Adrenal gland (tissue), 9 donors: ENCODE measurements at regions not wholly inside any gene's neighbourhood (a gene's known extent, or its start where the extent isn't known, plus 50 kb on each side); places are given as distances from the start of the nearest gene placed in this dataset.

Source experiments
- DNase-seq, 7 donors: peaks; one replicate each; pipeline ENCODE4 v3.0.0-alpha.2; 2019 to 2020
- H3K27ac ChIP-seq, 5 donors: fragments of 200-600 bp; sonication (generic) in 4 of 5; 1 replicate in 3 of 5; 2 replicates in 2 of 5; pipeline versions ENCODE4 v1.5.1 to v1.8.0; 2016 to 2020; ENCODE audit warnings: mild to moderate bottlenecking in 1 of 5
- H3K27me3 ChIP-seq: fragments of 200-600 bp; 2 replicates; pipeline ENCODE4 v1.8.0; 2021
- H3K36me3 ChIP-seq, 2 donors: fragments of 200-600 bp; replicated peaks in 1 of 2; 1 replicate in 1 of 2; 2 replicates in 1 of 2; pipeline versions ENCODE4 v1.5.1 to v1.8.0; 2018 to 2022
- H3K4me1 ChIP-seq, 2 donors: fragments of 200-600 bp; replicated peaks in 1 of 2; 1 replicate in 1 of 2; 2 replicates in 1 of 2; pipeline versions ENCODE4 v1.5.1 to v1.8.0; 2018 to 2021
- H3K4me3 ChIP-seq, 4 donors: fragments of 200-600 bp; sonication (generic) in 3 of 4; one replicate each; pipeline ENCODE4 v1.5.1; 2016 to 2018
- H3K9me3 ChIP-seq, 3 donors: fragments of 200-600 bp; sonication (generic) in 1 of 3; replicated peaks in 1 of 3; 1 replicate in 2 of 3; 2 replicates in 1 of 3; pipeline versions ENCODE4 v1.5.1 to v1.8.0; 2016 to 2021
- POLR2A ChIP-seq, 2 donors: fragments of 450-650 bp; IDR thresholded peaks; one replicate each; pipeline ENCODE4 v1.6.1; 2017; ENCODE audit warnings: antibody characterized with exemption in 2 of 2, mild to moderate bottlenecking in 2 of 2, moderate library complexity in 1 of 2
- WGBS, 4 donors: extraction: QIAGEN DNeasy Blood & Tissue Kit in 2 of 4; methylation state at CpG; one replicate each; pipeline versions ENCODE4 v1.1.5 to v1.1.7; 2013 to 2017; 5-methylcytosine and 5-hydroxymethylcytosine counted together
- intact Hi-C, 2 donors: fragments of 100-400 bp; cut with DNase I; formaldehyde crosslinking; loops; one replicate each; pipeline versions ENCODE4 v1.14.1 to v1.15.0; 2022 to 2023
- TF ChIP-seq, protein P1 (sequence below), 6 experiments: fragments of 450-650 bp in 4 of 6; fragments of 200-600 bp in 2 of 6; sonication (generic) in 1 of 6; IDR thresholded peaks; 1 replicate in 5 of 6; 2 replicates in 1 of 6; pipeline versions ENCODE4 v1.5.1 to v1.8.0; 2016 to 2021; ENCODE audit warnings: antibody characterized with exemption in 6 of 6, mild to moderate bottlenecking in 2 of 6, moderate library complexity in 1 of 6
- donor health status: healthy with polysubstance abuse.
- donor health status: Bipolar disorder and iron deficiency.
- donor health status: DM: yes; HTN: yes; CAD: no.
- donor health status: DM: no; HTN: no; CAD: no.
- donor health status: DM: no; HTN: no; CAD: no.

DNA sequence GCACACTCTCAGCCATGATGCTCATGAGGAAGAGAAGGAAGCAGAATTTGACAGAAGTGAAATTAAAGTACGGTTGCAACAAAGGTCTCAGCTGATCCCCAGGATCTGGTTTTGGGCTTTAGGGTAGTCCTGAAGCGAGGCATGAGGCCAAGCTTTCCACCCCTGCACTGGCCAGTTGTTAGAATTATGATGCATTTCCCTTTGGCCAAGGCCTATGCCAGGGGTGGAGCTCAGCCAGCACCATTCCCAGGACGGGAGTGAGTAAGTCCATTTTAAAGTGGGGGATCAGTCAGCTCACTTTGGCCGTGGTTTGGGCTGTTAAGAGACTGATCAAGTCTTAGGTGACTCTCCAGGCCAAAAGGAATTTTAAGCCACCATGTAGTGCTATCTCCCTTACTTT, 314.5 kb upstream of the MMADHC start:
- no peak overlapping the region for H3K27ac ChIP-seq
- TF ChIP-seq, protein P1, sequence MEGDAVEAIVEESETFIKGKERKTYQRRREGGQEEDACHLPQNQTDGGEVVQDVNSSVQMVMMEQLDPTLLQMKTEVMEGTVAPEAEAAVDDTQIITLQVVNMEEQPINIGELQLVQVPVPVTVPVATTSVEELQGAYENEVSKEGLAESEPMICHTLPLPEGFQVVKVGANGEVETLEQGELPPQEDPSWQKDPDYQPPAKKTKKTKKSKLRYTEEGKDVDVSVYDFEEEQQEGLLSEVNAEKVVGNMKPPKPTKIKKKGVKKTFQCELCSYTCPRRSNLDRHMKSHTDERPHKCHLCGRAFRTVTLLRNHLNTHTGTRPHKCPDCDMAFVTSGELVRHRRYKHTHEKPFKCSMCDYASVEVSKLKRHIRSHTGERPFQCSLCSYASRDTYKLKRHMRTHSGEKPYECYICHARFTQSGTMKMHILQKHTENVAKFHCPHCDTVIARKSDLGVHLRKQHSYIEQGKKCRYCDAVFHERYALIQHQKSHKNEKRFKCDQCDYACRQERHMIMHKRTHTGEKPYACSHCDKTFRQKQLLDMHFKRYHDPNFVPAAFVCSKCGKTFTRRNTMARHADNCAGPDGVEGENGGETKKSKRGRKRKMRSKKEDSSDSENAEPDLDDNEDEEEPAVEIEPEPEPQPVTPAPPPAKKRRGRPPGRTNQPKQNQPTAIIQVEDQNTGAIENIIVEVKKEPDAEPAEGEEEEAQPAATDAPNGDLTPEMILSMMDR (IDR thresholded peaks at IDR 0.05) = no peak
- TF ChIP-seq POLR2A (IDR thresholded peaks at IDR 0.05) = no peak
- peak in 2 of 7 donors; percentile 5 to 8 for DNase-seq
- no peaks in the 10 kb centered on the region for H3K36me3 ChIP-seq
- 73 to 92% (median 76%) methylated on average over 4 of the region's 4 CpGs for WGBS, 4 donors
- no peaks in the 10 kb centered on the region for H3K27me3 ChIP-seq
- H3K9me3 ChIP-seq = no peaks in the 10 kb centered on the region
- intact Hi-C loops = no loop called here
- no peaks in the 10 kb centered on the region for H3K4me1 ChIP-seq
- no peak overlapping the region for H3K4me3 ChIP-seq

DNA sequence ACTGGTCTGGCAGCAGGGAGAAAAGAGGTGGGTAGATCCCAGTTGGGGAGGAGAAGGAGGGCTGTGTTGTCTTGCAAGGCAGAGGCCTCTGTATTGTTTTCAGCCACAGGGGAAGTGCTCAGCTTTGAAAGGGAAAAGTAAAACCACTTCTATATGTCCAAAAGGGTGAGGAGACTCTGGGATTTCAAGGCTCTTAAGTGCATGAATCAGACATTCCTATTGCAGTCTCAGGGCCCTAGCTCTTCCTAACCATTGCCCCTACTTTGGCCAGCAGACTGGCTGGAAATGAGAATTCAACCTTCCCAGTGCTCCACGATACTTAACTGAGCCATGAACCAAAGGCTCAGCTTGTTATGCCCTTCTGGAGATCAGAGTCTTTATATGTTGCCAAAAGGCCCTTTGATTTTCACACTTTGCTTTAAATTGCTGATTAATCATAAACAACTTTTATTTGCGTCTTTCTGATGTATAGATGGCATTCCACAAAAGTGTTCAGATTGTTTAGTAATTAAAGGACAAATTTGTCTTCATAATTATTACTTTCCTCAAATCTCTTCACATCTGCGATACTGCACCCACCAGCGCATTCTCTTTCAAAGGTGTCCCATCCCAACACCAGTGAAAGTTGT, 313.8 kb upstream of the MMADHC start:
- 95 to 99% (median 97%) methylated on average over 4 of the region's 4 CpGs for WGBS, 4 donors
- Histone ChIP-seq H3K4me1 (no peaks in the 10 kb centered on the region), H3K27me3 (no peaks in the 10 kb centered on the region), H3K36me3 (no peaks in the 10 kb centered on the region), H3K27ac (no peak overlapping the region), H3K4me3 (no peak overlapping the region), H3K9me3 (no peaks in the 10 kb centered on the region)
- no peak for TF ChIP-seq POLR2A (IDR thresholded peaks at IDR 0.05)
- TF ChIP-seq, protein P1 (IDR thresholded peaks at IDR 0.05) = no peak
- intact Hi-C loops = no loop called here
- DNase-seq = no peak

DNA sequence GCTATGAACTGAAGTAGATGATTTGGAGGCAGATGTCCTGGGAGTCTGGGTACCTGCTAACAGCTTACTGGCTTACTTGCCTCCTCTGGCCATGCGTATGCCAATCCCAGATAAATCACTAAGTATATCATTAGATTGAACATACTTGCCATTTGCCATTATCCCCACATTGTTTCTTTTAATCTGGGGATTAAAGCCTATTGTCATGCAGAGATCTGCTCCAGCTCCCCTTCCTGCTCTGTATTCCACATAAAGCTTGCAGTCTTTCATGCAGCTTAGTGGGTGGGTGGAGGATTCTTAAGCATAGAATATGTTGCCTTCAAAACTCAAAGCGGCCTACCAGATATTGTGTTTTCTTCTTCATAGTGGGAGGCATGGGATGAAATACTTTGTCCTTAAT, 311.8 kb upstream of the MMADHC start:
- Histone ChIP-seq H3K36me3 (no peaks in the 10 kb centered on the region), H3K4me1 (no peaks in the 10 kb centered on the region), H3K9me3 (no peaks in the 10 kb centered on the region), H3K27ac (no peak overlapping the region), H3K27me3 (no peaks in the 10 kb centered on the region), H3K4me3 (no peak overlapping the region)
- TF ChIP-seq POLR2A (IDR thresholded peaks at IDR 0.05) = no peak
- TF ChIP-seq, protein P1 (IDR thresholded peaks at IDR 0.05) = no peak
- DNase-seq = no peak
- intact Hi-C loops = no loop called here
- 93 to 100% (median 96%) methylated on average over 2 of the region's 2 CpGs for WGBS, 4 donors

- no peak overlapping the region for H3K4me3 ChIP-seq
- WGBS, 4 donors = 76 to 90% (median 83%) methylated on average over 5 of the region's 5 CpGs
- no peaks in the 10 kb centered on the region for H3K4me1 ChIP-seq
- no peak overlapping the region for H3K27ac ChIP-seq
- H3K27me3 ChIP-seq = no peaks in the 10 kb centered on the region
- intact Hi-C loops = no loop called here
- no peak for TF ChIP-seq POLR2A (IDR thresholded peaks at IDR 0.05)
- TF ChIP-seq, protein P1 (IDR thresholded peaks at IDR 0.05) = no peak
- DNase-seq = peak; percentile 7 to 52 (median 20)
- H3K9me3 ChIP-seq = no peaks in the 10 kb centered on the region
- no peaks in the 10 kb centered on the region for H3K36me3 ChIP-seq
Measured at GRCh38 chr2:149894760-149895159, 307.2 kb upstream of the MMADHC start.
